Kidney capillary endothelial cell (primary cell): ENCODE measurements at regions not wholly inside any gene's neighbourhood (a gene's known extent, or its start where the extent isn't known, plus 50 kb on each side); places are given as distances from the start of the nearest gene placed in this dataset.

Experiments
- DNase-seq: peaks from one replicate; pipeline ENCODE4 v3.0.0-alpha.2; 2018; ENCODE audit warnings: low spot score

- DNase-seq, result peak; percentile 38
These were observed 594.9 kb upstream of the ID2 start for GRCh38 chr2:8086796-8087479.

- DNase-seq, result no peak
These were observed 594.4 kb upstream of the ID2 start for GRCh38 chr2:8087480-8087840.

- no peak for DNase-seq
These were observed 593.0 kb upstream of the ID2 start for GRCh38 chr2:8088810-8089209.

GRCh38 chr2:8089596-8089995 lies 592.3 kb upstream of the ID2 start:
- no peak for DNase-seq

- DNase-seq, result peak; percentile 47
These were observed 590.8 kb upstream of the ID2 start for GRCh38 chr2:8090748-8091700.

- DNase-seq, result no peak
These were observed 587.3 kb upstream of the ID2 start for GRCh38 chr2:8094526-8094925.

GRCh38 chr2:8095978-8096377 lies 585.9 kb upstream of the ID2 start:
- DNase-seq, result no peak

GRCh38 chr2:8096484-8096883 lies 585.4 kb upstream of the ID2 start:
- no peak for DNase-seq

- DNase-seq, result no peak
These were observed 583.2 kb upstream of the ID2 start for GRCh38 chr2:8098476-8099266.

- DNase-seq, result no peak
These were observed 582.6 kb upstream of the ID2 start for GRCh38 chr2:8099267-8099582.

GRCh38 chr2:8101614-8102277 lies 580.1 kb upstream of the ID2 start:
- DNase-seq, result no peak

GRCh38 chr2:8102470-8102869 lies 579.4 kb upstream of the ID2 start:
- DNase-seq, result no peak

- DNase-seq, result no peak
These were observed 578.7 kb upstream of the ID2 start for GRCh38 chr2:8103085-8103708.

- no peak for DNase-seq
These were observed 574.7 kb upstream of the ID2 start for GRCh38 chr2:8107150-8107549.

- no peak for DNase-seq
These were observed 574.1 kb upstream of the ID2 start for GRCh38 chr2:8107621-8108378.

GRCh38 chr2:8110716-8111115 lies 571.1 kb upstream of the ID2 start:
- no peak for DNase-seq

GRCh38 chr2:8111193-8111592 lies 570.7 kb upstream of the ID2 start:
- no peak for DNase-seq

- no peak for DNase-seq
These were observed 566.4 kb upstream of the ID2 start for GRCh38 chr2:8115456-8115855.

GRCh38 chr2:8115966-8116365 lies 565.9 kb upstream of the ID2 start:
- DNase-seq, result no peak

- no peak for DNase-seq
These were observed 565.2 kb upstream of the ID2 start for GRCh38 chr2:8116661-8117060.
